Dendritic cell treated with granulocyte-macrophage colony-stimulating factor and Interleukin-4, amounts not matched to agents 40 ng/mL and 50 ng/mL, for 4 days (primary cell): ENCODE measurements at regions not wholly inside any gene's neighbourhood (a gene's known extent, or its start where the extent isn't known, plus 50 kb on each side); places are given as distances from the start of the nearest gene placed in this dataset.
"Not testable (repeated sequence)": the region's sequence is repeated elsewhere in the genome, so short reads cannot be mapped to it uniquely, and the experiment has no call there.

ENCODE experiments used
- H3K27ac Mint-ChIP-seq: one replicate; pipeline ENCODE4 v1.8.0; 2022; ENCODE audit warnings: mild to moderate bottlenecking, mixed read lengths
- H3K27me3 Mint-ChIP-seq: one replicate; pipeline ENCODE4 v1.8.0; 2022; ENCODE audit warnings: mild to moderate bottlenecking, mixed read lengths
- H3K36me3 Mint-ChIP-seq: one replicate; pipeline ENCODE4 v1.8.0; 2022; ENCODE audit warnings: low read depth, mixed read lengths
- H3K4me1 Mint-ChIP-seq: one replicate; pipeline ENCODE4 v1.8.0; 2022; ENCODE audit warnings: low read depth, mixed read lengths
- H3K4me3 Mint-ChIP-seq: one replicate; pipeline ENCODE4 v1.8.0; 2022; ENCODE audit warnings: mild to moderate bottlenecking, moderate library complexity, mixed read lengths
- H3K9me3 Mint-ChIP-seq: one replicate; pipeline ENCODE4 v1.8.0; 2022; ENCODE audit warnings: mixed read lengths
- intact Hi-C: fragments of 100-400 bp; cut with micrococcal nuclease; formaldehyde crosslinking; loops from one replicate; pipeline ENCODE4 v1.15.0; 2022

GRCh38 chr20:25855451-25856156 is 159.0 kb upstream of the ZNF337 start:
- H3K9me3 Mint-ChIP-seq, H3K36me3 Mint-ChIP-seq, intact Hi-C loops, H3K4me3 Mint-ChIP-seq, H3K27ac Mint-ChIP-seq: not testable (repeated sequence)
- H3K27me3 Mint-ChIP-seq: peaks cover 83% of the 10 kb centered on the region
- peaks cover 19% of the 10 kb centered on the region for H3K4me1 Mint-ChIP-seq

GRCh38 chr20:25854666-25855065 is 158.0 kb upstream of the ZNF337 start:
- intact Hi-C loops, H3K4me3 Mint-ChIP-seq, H3K9me3 Mint-ChIP-seq, H3K36me3 Mint-ChIP-seq, H3K27ac Mint-ChIP-seq: not testable (repeated sequence)
- H3K27me3 Mint-ChIP-seq: peaks cover 74% of the 10 kb centered on the region
- peaks cover 19% of the 10 kb centered on the region for H3K4me1 Mint-ChIP-seq

GRCh38 chr20:25853718-25854388 is 157.2 kb upstream of the ZNF337 start:
- peak overlapping the region; percentile 77 for H3K4me3 Mint-ChIP-seq
- peaks cover 66% of the 10 kb centered on the region for H3K27me3 Mint-ChIP-seq
- H3K36me3 Mint-ChIP-seq, intact Hi-C loops, H3K9me3 Mint-ChIP-seq: not testable (repeated sequence)
- peaks cover 13% of the 10 kb centered on the region for H3K4me1 Mint-ChIP-seq
- H3K27ac Mint-ChIP-seq: peak overlapping the region; percentile 67

GRCh38 chr20:25852968-25853717 is 156.5 kb upstream of the ZNF337 start:
- H3K36me3 Mint-ChIP-seq, intact Hi-C loops, H3K9me3 Mint-ChIP-seq: not testable (repeated sequence)
- Mint-ChIP-seq H3K27ac (peak overlapping the region; percentile 67), H3K4me3 (peak overlapping the region; percentile 77), H3K27me3 (peaks cover 59% of the 10 kb centered on the region), H3K4me1 (peaks cover 13% of the 10 kb centered on the region)

GRCh38 chr20:25850133-25850532 is 153.5 kb upstream of the ZNF337 start:
- H3K4me3 Mint-ChIP-seq, H3K27ac Mint-ChIP-seq, H3K9me3 Mint-ChIP-seq, intact Hi-C loops, H3K36me3 Mint-ChIP-seq: not testable (repeated sequence)
- peaks cover 13% of the 10 kb centered on the region for H3K4me1 Mint-ChIP-seq
- H3K27me3 Mint-ChIP-seq: peaks cover 37% of the 10 kb centered on the region

GRCh38 chr20:25848222-25848621 is 151.6 kb upstream of the ZNF337 start:
- Mint-ChIP-seq H3K27me3 (peaks cover 18% of the 10 kb centered on the region), H3K9me3 (no peaks in the 10 kb centered on the region), H3K4me3 (no peak overlapping the region), H3K27ac (no peak overlapping the region), H3K4me1 (peaks cover 5% of the 10 kb centered on the region), H3K36me3 (no peaks in the 10 kb centered on the region)
- intact Hi-C loops: no loop called here

- intact Hi-C loops, H3K4me3 Mint-ChIP-seq, H3K27ac Mint-ChIP-seq, H3K27me3 Mint-ChIP-seq, H3K4me1 Mint-ChIP-seq, H3K36me3 Mint-ChIP-seq, H3K9me3 Mint-ChIP-seq: not testable (repeated sequence)
Observed at GRCh38 chr20:25844640-25845039, 148.0 kb upstream of the ZNF337 start.

GRCh38 chr20:25813511-25813910 is 116.9 kb upstream of the ZNF337 start:
- intact Hi-C loops, H3K27ac Mint-ChIP-seq, H3K4me3 Mint-ChIP-seq, H3K36me3 Mint-ChIP-seq, H3K27me3 Mint-ChIP-seq, H3K4me1 Mint-ChIP-seq, H3K9me3 Mint-ChIP-seq: not testable (repeated sequence)

- H3K36me3 Mint-ChIP-seq, intact Hi-C loops, H3K27me3 Mint-ChIP-seq, H3K4me3 Mint-ChIP-seq, H3K27ac Mint-ChIP-seq, H3K9me3 Mint-ChIP-seq, H3K4me1 Mint-ChIP-seq: not testable (repeated sequence)
Observed at GRCh38 chr20:25798174-25798993, 101.7 kb upstream of the ZNF337 start.

GRCh38 chr20:25797062-25797461 is 100.4 kb upstream of the ZNF337 start:
- intact Hi-C loops: not testable (repeated sequence)

GRCh38 chr20:25777241-25777640 is 80.6 kb upstream of the ZNF337 start:
- H3K4me1 Mint-ChIP-seq, H3K27ac Mint-ChIP-seq, H3K9me3 Mint-ChIP-seq, H3K27me3 Mint-ChIP-seq, intact Hi-C loops, H3K36me3 Mint-ChIP-seq, H3K4me3 Mint-ChIP-seq: not testable (repeated sequence)

More at GRCh38 chr20:25797062-25797461, 100.4 kb upstream of the ZNF337 start:
- not testable (repeated sequence) for H3K4me3 Mint-ChIP-seq, H3K36me3 Mint-ChIP-seq, H3K27ac Mint-ChIP-seq, H3K27me3 Mint-ChIP-seq, H3K4me1 Mint-ChIP-seq, H3K9me3 Mint-ChIP-seq

GRCh38 chr20:25774711-25775110 is 78.1 kb upstream of the ZNF337 start:
- H3K27ac Mint-ChIP-seq, H3K4me3 Mint-ChIP-seq, H3K36me3 Mint-ChIP-seq, H3K9me3 Mint-ChIP-seq, intact Hi-C loops, H3K4me1 Mint-ChIP-seq, H3K27me3 Mint-ChIP-seq: not testable (repeated sequence)

GRCh38 chr20:25774203-25774602 is 77.5 kb upstream of the ZNF337 start:
- H3K27me3 Mint-ChIP-seq, H3K4me1 Mint-ChIP-seq, H3K27ac Mint-ChIP-seq, H3K36me3 Mint-ChIP-seq, H3K9me3 Mint-ChIP-seq, H3K4me3 Mint-ChIP-seq, intact Hi-C loops: not testable (repeated sequence)

- H3K36me3 Mint-ChIP-seq, H3K4me3 Mint-ChIP-seq, H3K4me1 Mint-ChIP-seq, H3K27ac Mint-ChIP-seq, intact Hi-C loops, H3K27me3 Mint-ChIP-seq, H3K9me3 Mint-ChIP-seq: not testable (repeated sequence)
Observed at GRCh38 chr20:25772437-25772836, 75.8 kb upstream of the ZNF337 start.
